GM23248 (cell line): ENCODE measurements at regions not wholly inside any gene's neighbourhood (a gene's known extent, or its start where the extent isn't known, plus 50 kb on each side); places are given as distances from the start of the nearest gene placed in this dataset.
"Not testable (repeated sequence)": the region's sequence is repeated elsewhere in the genome, so short reads cannot be mapped to it uniquely, and the experiment has no call there.

Experiments used
- EZH2 ChIP-seq: fragments of 200-600 bp; sonication (generic); IDR thresholded peaks from 2 replicates; pipeline ENCODE4 v1.6.1; 2018; ENCODE audit warnings: antibody characterized with exemption, mild to moderate bottlenecking; ENCODE audit not compliant: insufficient read depth, poor library complexity, severe bottlenecking
- EZH2phosphoT487 ChIP-seq: fragments of 200-600 bp; sonication (generic); IDR thresholded peaks from 2 replicates; pipeline ENCODE4 v1.6.1; 2018; ENCODE audit warnings: antibody characterized with exemption, moderate library complexity, mild to moderate bottlenecking, low read depth; ENCODE audit not compliant: insufficient read depth

- not testable (repeated sequence) for TF ChIP-seq EZH2, EZH2phosphoT487
These were observed 262.5 kb downstream of the GOLGA6L6 start for GRCh38 chr15:20279056-20279455.
